ENCODE measurements at regions not wholly inside any gene's neighbourhood (a gene's known extent, or its start where the extent isn't known, plus 50 kb on each side); places are given as distances from the start of the nearest gene placed in this dataset.
A peak's percentile ranks its signal among the peaks of the same experiment; 100 is the strongest.

- Histone ChIP-seq H3K9me3 (ENCODE audit: control insufficient read depth, insufficient read depth, low read depth, low read length) (no peaks in the 10 kb centered on the region), H3K36me3 (ENCODE audit: control insufficient read depth in 2 of 2, insufficient read depth in 1 of 2, low read length in 2 of 2) (no peaks in the 10 kb centered on the region), H3K4me1 (ENCODE audit: control insufficient read depth, insufficient read depth, low read length) (no peaks in the 10 kb centered on the region; the same call in 1 of the 2 replicates), H3K27ac (ENCODE audit: extremely low read depth, low read depth, low read length) (no peak overlapping the region), H3K4me3 (ENCODE audit: low read depth, low read length) (no peak overlapping the region)
- no peak for TF ChIP-seq ZNF174 (tag by site-specific recombination; IDR thresholded peaks at IDR 0.05)
- peak; percentile 77 for TF ChIP-seq SCRT2 (tag by site-specific recombination; IDR thresholded peaks at IDR 0.05)
- CTCF ChIA-PET, result interaction anchor here (0.7 kb wide), 1 partner anchor 202 kb away, joined by 3 read pairs; no protein-coding TSS in a partner anchor
- POLR2A ChIA-PET, result no interaction called here
Observed at GRCh38 chr6:14873101-14873500, 372.8 kb upstream of the JARID2 start.

GRCh38 chr6:14873781-14874441 is 372.0 kb upstream of the JARID2 start:
- H3K27ac ChIP-seq (ENCODE audit: extremely low read depth, low read depth, low read length), result no peak overlapping the region
- TF ChIP-seq ZNF121 (tag by site-specific recombination; IDR thresholded peaks at IDR 0.05), result peak; percentile 22; the same call in 1 of the 2 replicates
- no peak for TF ChIP-seq PRDM2 (tag by site-specific recombination; IDR thresholded peaks at IDR 0.05; ENCODE audit: borderline replicate concordance)
- H3K4me3 ChIP-seq (ENCODE audit: low read depth, low read length), result no peak overlapping the region
- ChIA-PET POLR2A (no interaction called here), CTCF (interaction anchor here (0.6 to 1.6 kb wide), 3 partner anchors 10 to 1000 kb away, joined by 3 to 5 read pairs (median 3); no protein-coding TSS in a partner anchor)
- H3K9me3 ChIP-seq (ENCODE audit: control insufficient read depth, insufficient read depth, low read depth, low read length), result no peaks in the 10 kb centered on the region
- no peaks in the 10 kb centered on the region for H3K36me3 ChIP-seq (ENCODE audit: control insufficient read depth in 2 of 2, insufficient read depth in 1 of 2, low read length in 2 of 2)
- H3K4me1 ChIP-seq (ENCODE audit: control insufficient read depth, insufficient read depth, low read length), result no peaks in the 10 kb centered on the region; the same call in 1 of the 2 replicates

GRCh38 chr6:14874975-14875480 is 370.8 kb upstream of the JARID2 start:
- TF ChIP-seq ZNF266 (tag by site-specific recombination; IDR thresholded peaks at IDR 0.05; ENCODE audit: low read depth) (no peak), MZF1 (tag by site-specific recombination; IDR thresholded peaks at IDR 0.05; ENCODE audit: borderline replicate concordance) (no peak), HIC1 (tag by site-specific recombination; IDR thresholded peaks at IDR 0.05) (no peak), ZSCAN30 (tag by site-specific recombination; IDR thresholded peaks at IDR 0.05) (no peak), GLI4 (tag by site-specific recombination; IDR thresholded peaks at IDR 0.05) (no peak), ZNF354C (tag by site-specific recombination; IDR thresholded peaks at IDR 0.05; ENCODE audit: borderline replicate concordance, low read depth) (no peak), ZNF184 (tag by site-specific recombination; IDR thresholded peaks at IDR 0.05) (no peak), ZNF274 (IDR thresholded peaks at IDR 0.05; ENCODE audit: low read length) (no peak), ZNF274 (tag by site-specific recombination; IDR thresholded peaks at IDR 0.05; ENCODE audit: borderline replicate concordance) (no peak), ZNF302 (tag by site-specific recombination; IDR thresholded peaks at IDR 0.05; ENCODE audit: low read depth) (no peak), ZNF501 (tag by site-specific recombination; IDR thresholded peaks at IDR 0.05) (no peak), ZNF530 (tag by site-specific recombination; IDR thresholded peaks at IDR 0.05; ENCODE audit: low read depth) (no peak), ZNF155 (tag by site-specific recombination; IDR thresholded peaks at IDR 0.05) (no peak), ZNF223 (tag by site-specific recombination; IDR thresholded peaks at IDR 0.05) (no peak), ZNF394 (tag by site-specific recombination; IDR thresholded peaks at IDR 0.05; ENCODE audit: borderline replicate concordance) (no peak)
- POLR2A ChIA-PET, result no interaction called here
- CTCF ChIA-PET, result interaction anchor here (1.6 kb wide), 1 partner anchor 9 kb away, joined by 5 read pairs; no protein-coding TSS in a partner anchor
- H3K9me3 ChIP-seq (ENCODE audit: control insufficient read depth, insufficient read depth, low read depth, low read length), result no peaks in the 10 kb centered on the region
- H3K4me3 ChIP-seq (ENCODE audit: low read depth, low read length), result no peak overlapping the region
- H3K36me3 ChIP-seq (ENCODE audit: control insufficient read depth in 2 of 2, insufficient read depth in 1 of 2, low read length in 2 of 2), result no peaks in the 10 kb centered on the region
- no peaks in the 10 kb centered on the region; the same call in 1 of the 2 replicates for H3K4me1 ChIP-seq (ENCODE audit: control insufficient read depth, insufficient read depth, low read length)
- H3K27ac ChIP-seq (ENCODE audit: extremely low read depth, low read depth, low read length), result no peak overlapping the region
